Karpas-422 (cell line): ENCODE measurements at regions not wholly inside any gene's neighbourhood (a gene's known extent, or its start where the extent isn't known, plus 50 kb on each side); places are given as distances from the start of the nearest gene placed in this dataset.

Experiments
- DNase-seq: peaks from one replicate; pipeline ENCODE4 v3.0.0-alpha.2; 2015
- H2AFZ ChIP-seq: fragments of 200-600 bp; sonication (generic); 2 replicates; pipeline ENCODE4 v1.6.1; 2014; ENCODE audit warnings: antibody characterized with exemption, low read length, mixed read lengths
- H3K27ac ChIP-seq: fragments of 200-600 bp; sonication (generic); 2 replicates; pipeline ENCODE4 v1.5.1; 2014; ENCODE audit warnings: mild to moderate bottlenecking, low read length, moderate library complexity
- H3K27me3 ChIP-seq: fragments of 200-600 bp; sonication (generic); 2 replicates; pipeline ENCODE4 v1.6.1; 2014; ENCODE audit warnings: low read length, mixed read lengths
- H3K36me3 ChIP-seq: fragments of 200-600 bp; sonication (generic); 2 replicates; pipeline ENCODE4 v1.6.1; 2014; ENCODE audit warnings: low read length, mixed read lengths; ENCODE audit not compliant: insufficient read depth
- H3K4me1 ChIP-seq: fragments of 200-600 bp; sonication (generic); 2 replicates; pipeline ENCODE4 v1.6.1; 2014; ENCODE audit warnings: mild to moderate bottlenecking, low read length, mixed read lengths
- H3K4me2 ChIP-seq: fragments of 200-600 bp; sonication (generic); 2 replicates; pipeline ENCODE4 v1.6.1; 2014; ENCODE audit warnings: low read length, low read depth, mild to moderate bottlenecking; ENCODE audit not compliant: poor library complexity, severe bottlenecking
- H3K4me3 ChIP-seq: fragments of 200-600 bp; sonication (generic); 2 replicates; pipeline ENCODE4 v1.5.1; 2014; ENCODE audit warnings: mild to moderate bottlenecking, antibody characterized with exemption, low read length, mixed read lengths
- H3K79me2 ChIP-seq: fragments of 200-600 bp; sonication (generic); 2 replicates; pipeline ENCODE4 v1.6.1; 2014; ENCODE audit warnings: mild to moderate bottlenecking, low read length, mixed read lengths
- H3K9ac ChIP-seq: fragments of 200-600 bp; sonication (generic); 2 replicates; pipeline ENCODE4 v1.6.0; 2014; ENCODE audit warnings: low read length
- H3K9me2 ChIP-seq: fragments of 200-600 bp; sonication (generic), shearing (Covaris generic); replicated peaks from 2 replicates; pipeline ENCODE4 v1.6.0; 2014; ENCODE audit warnings: mild to moderate bottlenecking, low read length, moderate library complexity; ENCODE audit not compliant: insufficient read depth
- H3K9me3 ChIP-seq: fragments of 300-700, 200-600 bp; sonication (generic); 2 replicates; pipeline ENCODE4 v1.6.1; 2014; ENCODE audit warnings: low read length, mixed read lengths
- H4K20me1 ChIP-seq: fragments of 200-600 bp; sonication (generic); 2 replicates; pipeline ENCODE4 v1.6.1; 2014; ENCODE audit warnings: mild to moderate bottlenecking, antibody characterized with exemption, low read length, low read depth; ENCODE audit not compliant: insufficient read depth

GRCh38 chr11:130526846-130527245 is 78.4 kb downstream of the ADAMTS15 start:
- no peaks in the 10 kb centered on the region for H3K36me3 ChIP-seq
- no peak overlapping the region for H3K27ac ChIP-seq
- H3K4me2 ChIP-seq, result no peak overlapping the region
- H3K9me2 ChIP-seq, result no peaks in the 10 kb centered on the region
- H2AFZ ChIP-seq, result no peak overlapping the region
- no peak overlapping the region for H3K4me3 ChIP-seq
- H3K27me3 ChIP-seq, result no peaks in the 10 kb centered on the region
- no peak overlapping the region for H3K9ac ChIP-seq
- no peaks in the 10 kb centered on the region for H3K9me3 ChIP-seq
- H3K79me2 ChIP-seq, result no peaks in the 10 kb centered on the region
- no peaks in the 10 kb centered on the region for H3K4me1 ChIP-seq
- DNase-seq, result no peak
- no peaks in the 10 kb centered on the region for H4K20me1 ChIP-seq

GRCh38 chr11:130527636-130528297 is 79.3 kb downstream of the ADAMTS15 start:
- H3K36me3 ChIP-seq, result no peaks in the 10 kb centered on the region
- H3K79me2 ChIP-seq, result no peaks in the 10 kb centered on the region
- H3K9me2 ChIP-seq, result no peaks in the 10 kb centered on the region
- no peaks in the 10 kb centered on the region for H3K27me3 ChIP-seq
- no peaks in the 10 kb centered on the region for H3K4me1 ChIP-seq
- H3K9ac ChIP-seq, result no peak overlapping the region
- no peak overlapping the region for H2AFZ ChIP-seq
- no peak overlapping the region for H3K27ac ChIP-seq
- H3K9me3 ChIP-seq, result no peaks in the 10 kb centered on the region
- no peaks in the 10 kb centered on the region for H4K20me1 ChIP-seq
- no peak for DNase-seq
- no peak overlapping the region for H3K4me2 ChIP-seq
- no peak overlapping the region for H3K4me3 ChIP-seq

- Histone ChIP-seq H3K79me2 (no peaks in the 10 kb centered on the region), H3K4me2 (no peak overlapping the region), H3K4me1 (no peaks in the 10 kb centered on the region), H3K4me3 (no peak overlapping the region), H3K27me3 (no peaks in the 10 kb centered on the region), H3K9me3 (no peaks in the 10 kb centered on the region), H3K36me3 (no peaks in the 10 kb centered on the region), H4K20me1 (no peaks in the 10 kb centered on the region), H3K27ac (no peak overlapping the region), H3K9me2 (no peaks in the 10 kb centered on the region), H3K9ac (no peak overlapping the region), H2AFZ (no peak overlapping the region)
- DNase-seq, result no peak
These were observed 80.1 kb downstream of the ADAMTS15 start for GRCh38 chr11:130528298-130529261.

GRCh38 chr11:130529366-130529765 is 80.9 kb downstream of the ADAMTS15 start:
- Histone ChIP-seq H4K20me1 (no peaks in the 10 kb centered on the region), H3K36me3 (no peaks in the 10 kb centered on the region), H3K27ac (no peak overlapping the region), H3K9ac (no peak overlapping the region), H3K79me2 (no peaks in the 10 kb centered on the region), H3K9me3 (no peaks in the 10 kb centered on the region), H3K4me3 (no peak overlapping the region), H3K4me1 (no peaks in the 10 kb centered on the region), H2AFZ (no peak overlapping the region), H3K9me2 (no peaks in the 10 kb centered on the region), H3K27me3 (no peaks in the 10 kb centered on the region), H3K4me2 (no peak overlapping the region)
- DNase-seq, result no peak

GRCh38 chr11:130531061-130531460 is 82.6 kb downstream of the ADAMTS15 start:
- no peaks in the 10 kb centered on the region for H3K9me3 ChIP-seq
- DNase-seq, result no peak
- no peaks in the 10 kb centered on the region for H3K9me2 ChIP-seq
- H3K4me3 ChIP-seq, result no peak overlapping the region
- no peaks in the 10 kb centered on the region for H3K4me1 ChIP-seq
- H3K27me3 ChIP-seq, result no peaks in the 10 kb centered on the region
- no peaks in the 10 kb centered on the region for H3K79me2 ChIP-seq
- H3K36me3 ChIP-seq, result no peaks in the 10 kb centered on the region
- no peak overlapping the region for H3K4me2 ChIP-seq
- no peak overlapping the region for H3K27ac ChIP-seq
- H3K9ac ChIP-seq, result no peak overlapping the region
- no peak overlapping the region for H2AFZ ChIP-seq
- H4K20me1 ChIP-seq, result no peaks in the 10 kb centered on the region

- no peaks in the 10 kb centered on the region for H3K9me2 ChIP-seq
- no peak overlapping the region for H3K4me3 ChIP-seq
- H3K27ac ChIP-seq, result no peak overlapping the region
- DNase-seq, result no peak
- H3K9ac ChIP-seq, result no peak overlapping the region
- no peaks in the 10 kb centered on the region for H3K4me1 ChIP-seq
- no peak overlapping the region for H2AFZ ChIP-seq
- no peaks in the 10 kb centered on the region for H3K27me3 ChIP-seq
- no peaks in the 10 kb centered on the region for H3K9me3 ChIP-seq
- H4K20me1 ChIP-seq, result no peaks in the 10 kb centered on the region
- no peaks in the 10 kb centered on the region for H3K36me3 ChIP-seq
- no peaks in the 10 kb centered on the region for H3K79me2 ChIP-seq
- no peak overlapping the region for H3K4me2 ChIP-seq
These were observed 84.8 kb downstream of the ADAMTS15 start for GRCh38 chr11:130533113-130533798.

- H3K9ac ChIP-seq, result no peak overlapping the region
- no peaks in the 10 kb centered on the region for H3K9me2 ChIP-seq
- H3K4me3 ChIP-seq, result no peak overlapping the region
- no peaks in the 10 kb centered on the region for H3K36me3 ChIP-seq
- no peak overlapping the region for H3K4me2 ChIP-seq
- H2AFZ ChIP-seq, result no peak overlapping the region
- no peaks in the 10 kb centered on the region for H3K27me3 ChIP-seq
- no peaks in the 10 kb centered on the region for H3K4me1 ChIP-seq
- no peak overlapping the region for H3K27ac ChIP-seq
- H3K79me2 ChIP-seq, result no peaks in the 10 kb centered on the region
- no peaks in the 10 kb centered on the region for H4K20me1 ChIP-seq
- DNase-seq, result no peak
- H3K9me3 ChIP-seq, result no peaks in the 10 kb centered on the region
These were observed 85.4 kb downstream of the ADAMTS15 start for GRCh38 chr11:130533871-130534270.

- no peak overlapping the region for H2AFZ ChIP-seq
- no peak for DNase-seq
These were observed 86.1 kb downstream of the ADAMTS15 start for GRCh38 chr11:130534551-130534950.

More at GRCh38 chr11:130534551-130534950, 86.1 kb downstream of the ADAMTS15 start:
- Histone ChIP-seq H3K4me3 (no peak overlapping the region), H3K27me3 (no peaks in the 10 kb centered on the region), H3K27ac (no peak overlapping the region), H3K36me3 (no peaks in the 10 kb centered on the region), H3K4me2 (no peak overlapping the region), H3K9me2 (no peaks in the 10 kb centered on the region), H3K9ac (no peak overlapping the region), H4K20me1 (no peaks in the 10 kb centered on the region), H3K9me3 (no peaks in the 10 kb centered on the region), H3K79me2 (no peaks in the 10 kb centered on the region), H3K4me1 (no peaks in the 10 kb centered on the region)
